Hepatocyte (in vitro differentiated cells): ENCODE measurements at regions not wholly inside any gene's neighbourhood (a gene's known extent, or its start where the extent isn't known, plus 50 kb on each side); places are given as distances from the start of the nearest gene placed in this dataset.

Experiments used
- CTCF ChIP-seq: fragments of 200-600 bp; sonication (generic); IDR thresholded peaks from 2 replicates; pipeline ENCODE4 v1.5.1; 2016; ENCODE audit warnings: antibody characterized with exemption, mild to moderate bottlenecking; ENCODE audit not compliant: poor library complexity
- EZH2 ChIP-seq: fragments of 200-600 bp; sonication (generic); IDR thresholded peaks from 2 replicates; pipeline ENCODE4 v1.6.1; 2016; ENCODE audit warnings: antibody characterized with exemption, mild to moderate bottlenecking, borderline replicate concordance
- EZH2phosphoT487 ChIP-seq: fragments of 200-600 bp; sonication (generic); IDR thresholded peaks from one replicate; pipeline ENCODE4 v1.6.1; 2018; ENCODE audit warnings: antibody characterized with exemption, mild to moderate bottlenecking, low read depth, moderate library complexity; ENCODE audit not compliant: unreplicated experiment, severe bottlenecking

- TF ChIP-seq CTCF (no peak), EZH2phosphoT487 (no peak), EZH2 (no peak)
These were observed 106.6 kb upstream of the OPCML start for GRCh38 chr11:133638921-133639320.
